OCI-LY7 (cell line): ENCODE measurements at regions not wholly inside any gene's neighbourhood (a gene's known extent, or its start where the extent isn't known, plus 50 kb on each side); places are given as distances from the start of the nearest gene placed in this dataset.

Experiments
- BruUV-seq: library from RNA; stranded (reverse); fragments of 400-500 nt; replicated peaks from 2 replicates; lab custom pipeline; 2021; lab: Mats Ljungman, UMichigan
- CTCF ChIA-PET: fragments of 300-600 bp; sonication (Branson Sonifier 250); formaldehyde crosslinking; loops from one replicate; lab custom pipeline; 2022; ENCODE audit warnings: antibody characterized with exemption; ENCODE audit not compliant: unreplicated experiment; lab: Charles Lee
- POLR2A ChIA-PET: fragments of 300-600 bp; sonication (Branson Sonifier 250); formaldehyde crosslinking; loops from one replicate; lab custom pipeline; 2022; ENCODE audit warnings: antibody characterized with exemption; lab: Charles Lee
- DNase-seq: peaks from one replicate; pipeline ENCODE4 v3.0.0-alpha.2; 2015; ENCODE audit warnings: low spot score
- H2AFZ ChIP-seq: fragments of 200-600 bp; sonication (generic), shearing (Covaris generic); 2 replicates; pipeline ENCODE4 v1.6.1; 2014; ENCODE audit warnings: mild to moderate bottlenecking, antibody characterized with exemption, low read length, moderate library complexity
- H3K27ac ChIP-seq: fragments of 200-600 bp; sonication (generic); 2 replicates; pipeline ENCODE4 v1.5.1; 2014; ENCODE audit warnings: mixed run types, low read depth, mild to moderate bottlenecking, moderate library complexity, low read length, inconsistent platforms; ENCODE audit not compliant: poor library complexity, severe bottlenecking
- H3K36me3 ChIP-seq: fragments of 200-600 bp; sonication (generic); 2 replicates; pipeline ENCODE4 v1.6.1; 2014; ENCODE audit warnings: mild to moderate bottlenecking, antibody characterized with exemption, low read length, moderate library complexity, mixed read lengths; ENCODE audit not compliant: insufficient read depth
- H3K4me1 ChIP-seq: fragments of 200-600 bp; sonication (generic); 2 replicates; pipeline ENCODE4 v1.5.1; 2014; ENCODE audit warnings: mild to moderate bottlenecking, low read length; ENCODE audit not compliant: insufficient read depth, poor library complexity, severe bottlenecking
- H3K4me2 ChIP-seq: fragments of 200-600 bp; sonication (generic); 2 replicates; pipeline ENCODE4 v1.6.1; 2014; ENCODE audit warnings: mild to moderate bottlenecking, low read length
- H3K4me3 ChIP-seq: fragments of 200-600 bp; sonication (generic); 2 replicates; pipeline ENCODE4 v1.5.1; 2014; ENCODE audit warnings: mild to moderate bottlenecking, low read depth, low read length; ENCODE audit not compliant: poor library complexity, severe bottlenecking
- H3K79me2 ChIP-seq: fragments of 200-600 bp; sonication (generic); 2 replicates; pipeline ENCODE4 v1.6.1; 2016; ENCODE audit warnings: low read depth, mild to moderate bottlenecking, low read length, moderate library complexity, mixed read lengths; ENCODE audit not compliant: insufficient read depth
- H3K9me2 ChIP-seq: fragments of 200-600 bp; sonication (generic); 2 replicates; pipeline ENCODE4 v1.6.1; 2016; ENCODE audit warnings: mild to moderate bottlenecking, low read length, mixed read lengths; ENCODE audit not compliant: insufficient read depth
- H3K9me3 ChIP-seq: fragments of 200-600 bp; sonication (generic); 2 replicates; pipeline ENCODE4 v1.6.1; 2014; ENCODE audit warnings: mild to moderate bottlenecking, mixed run types, low read length, mixed read lengths
- H4K20me1 ChIP-seq: fragments of 200-600 bp; sonication (generic); 2 replicates; pipeline ENCODE4 v1.6.1; 2014; ENCODE audit warnings: mild to moderate bottlenecking, antibody characterized with exemption, low read length, moderate library complexity, mixed read lengths; ENCODE audit not compliant: insufficient read depth
- EZH2phosphoT487 ChIP-seq: fragments of 200-600 bp; sonication (generic); IDR thresholded peaks from 2 replicates; pipeline ENCODE4 v1.6.1; 2018; ENCODE audit warnings: low read depth, borderline replicate concordance, mild to moderate bottlenecking, mixed run types, antibody characterized with exemption, low read length, moderate library complexity, mixed read lengths
- intact Hi-C: fragments of 100-400 bp; cut with micrococcal nuclease; formaldehyde crosslinking; loops from one replicate; pipeline ENCODE4 v1.10.0; 2022; ENCODE audit not compliant: unreplicated experiment
- TF ChIP-seq, protein P1 (sequence below): fragments of 200-600 bp; sonication (generic); conservative IDR thresholded peaks from 2 replicates; pipeline ENCODE4 v1.5.1; 2014; ENCODE audit warnings: mild to moderate bottlenecking, antibody characterized with exemption, low read length, moderate library complexity, mixed read lengths

DNA sequence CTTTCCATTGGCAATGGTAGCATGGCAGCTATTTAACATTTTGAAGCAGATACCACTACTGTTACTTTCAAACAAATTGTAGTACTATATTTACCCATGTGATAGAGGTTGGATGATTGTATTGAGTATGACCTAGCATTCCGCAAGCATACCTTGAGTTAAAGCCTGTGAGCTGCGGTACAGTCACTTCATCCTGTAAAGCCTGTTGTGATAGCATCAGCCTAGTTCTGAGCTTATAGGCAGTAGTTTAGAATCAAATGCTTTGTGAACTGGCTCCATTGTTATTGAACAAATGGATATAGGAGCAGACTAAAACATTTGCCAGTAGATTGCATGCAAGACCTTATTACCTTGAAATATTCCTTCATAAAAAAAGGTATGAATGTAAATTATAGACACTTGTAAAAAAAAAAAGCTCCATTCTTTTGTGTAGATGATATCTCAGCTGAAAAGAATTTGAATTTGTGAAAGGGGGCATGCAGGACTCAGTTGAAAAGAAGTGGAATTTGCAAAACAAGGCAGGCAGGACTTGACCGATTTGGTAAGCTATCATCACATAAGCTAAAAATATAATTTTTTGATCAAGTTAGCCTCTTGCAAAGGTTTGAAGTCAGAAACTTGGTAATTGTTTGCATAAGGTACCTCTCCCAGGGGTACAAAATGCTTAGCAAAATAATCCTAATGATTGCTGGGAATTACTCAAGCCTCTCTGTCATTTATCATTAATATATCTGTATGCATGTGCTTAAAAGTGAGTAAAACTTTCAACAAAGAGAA, 138.5 kb upstream of the ITGA4 start:
- BruUV-seq = no TSS peak
- H2AFZ ChIP-seq = peak overlapping the region; percentile 57; the same call in 1 of the 2 replicates
- H3K9me2 ChIP-seq = no peaks in the 10 kb centered on the region
- H3K4me2 ChIP-seq = no peak overlapping the region
- no peak overlapping the region for H3K27ac ChIP-seq
- ChIA-PET CTCF (no interaction called here), POLR2A (interaction anchor here (0.7 to 24.2 kb wide), 20 partner anchors 9 to 136 kb away, joined by 3 to 261 read pairs (median 4); no protein-coding TSS in a partner anchor)
- H3K4me3 ChIP-seq = no peak overlapping the region
- DNase-seq = no peak
- TF ChIP-seq, protein P1, sequence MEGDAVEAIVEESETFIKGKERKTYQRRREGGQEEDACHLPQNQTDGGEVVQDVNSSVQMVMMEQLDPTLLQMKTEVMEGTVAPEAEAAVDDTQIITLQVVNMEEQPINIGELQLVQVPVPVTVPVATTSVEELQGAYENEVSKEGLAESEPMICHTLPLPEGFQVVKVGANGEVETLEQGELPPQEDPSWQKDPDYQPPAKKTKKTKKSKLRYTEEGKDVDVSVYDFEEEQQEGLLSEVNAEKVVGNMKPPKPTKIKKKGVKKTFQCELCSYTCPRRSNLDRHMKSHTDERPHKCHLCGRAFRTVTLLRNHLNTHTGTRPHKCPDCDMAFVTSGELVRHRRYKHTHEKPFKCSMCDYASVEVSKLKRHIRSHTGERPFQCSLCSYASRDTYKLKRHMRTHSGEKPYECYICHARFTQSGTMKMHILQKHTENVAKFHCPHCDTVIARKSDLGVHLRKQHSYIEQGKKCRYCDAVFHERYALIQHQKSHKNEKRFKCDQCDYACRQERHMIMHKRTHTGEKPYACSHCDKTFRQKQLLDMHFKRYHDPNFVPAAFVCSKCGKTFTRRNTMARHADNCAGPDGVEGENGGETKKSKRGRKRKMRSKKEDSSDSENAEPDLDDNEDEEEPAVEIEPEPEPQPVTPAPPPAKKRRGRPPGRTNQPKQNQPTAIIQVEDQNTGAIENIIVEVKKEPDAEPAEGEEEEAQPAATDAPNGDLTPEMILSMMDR = no peak
- no peak for TF ChIP-seq EZH2phosphoT487
- no peaks in the 10 kb centered on the region for H4K20me1 ChIP-seq
- H3K4me1 ChIP-seq = peaks cover 10% of the 10 kb centered on the region
- no peaks in the 10 kb centered on the region for H3K79me2 ChIP-seq
- intact Hi-C loops = no loop called here
- H3K36me3 ChIP-seq = no peaks in the 10 kb centered on the region
- no peaks in the 10 kb centered on the region for H3K9me3 ChIP-seq

GRCh38 chr2:181319286-181319685, 137.9 kb upstream of the ITGA4 start:
- Histone ChIP-seq H4K20me1 (no peaks in the 10 kb centered on the region), H3K4me2 (no peak overlapping the region), H3K27ac (no peak overlapping the region), H3K36me3 (no peaks in the 10 kb centered on the region), H3K4me3 (no peak overlapping the region), H3K79me2 (no peaks in the 10 kb centered on the region), H3K9me3 (no peaks in the 10 kb centered on the region), H2AFZ (no peak overlapping the region), H3K9me2 (no peaks in the 10 kb centered on the region), H3K4me1 (peaks cover 4% of the 10 kb centered on the region)
- CTCF ChIA-PET = no interaction called here
- intact Hi-C loops = no loop called here
- no peak for DNase-seq
- TF ChIP-seq, protein P1 = no peak
- TF ChIP-seq EZH2phosphoT487 = no peak
- POLR2A ChIA-PET = interaction anchor here (0.6 to 24.2 kb wide), 18 partner anchors 10 to 136 kb away, joined by 3 to 261 read pairs (median 4); no protein-coding TSS in a partner anchor
- no TSS peak for BruUV-seq

DNA sequence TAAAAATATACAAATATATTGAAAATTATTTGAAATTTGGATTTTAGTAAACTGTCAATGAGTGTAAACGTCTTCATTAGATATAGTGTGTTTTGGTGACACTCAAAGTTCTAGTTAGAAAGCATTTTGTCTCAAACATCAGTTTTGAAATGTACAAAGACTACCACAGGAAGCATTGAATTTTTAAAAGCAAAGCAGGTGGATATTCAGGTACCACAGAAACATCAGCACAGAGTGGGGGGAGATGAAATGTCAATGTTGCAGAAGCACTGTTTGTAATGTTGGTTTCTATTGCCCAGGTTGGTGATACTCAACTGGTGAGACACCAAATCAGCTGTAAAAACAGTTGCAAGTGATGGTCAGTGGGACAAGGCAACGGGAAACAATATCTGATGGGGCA, 136.5 kb upstream of the ITGA4 start:
- H2AFZ ChIP-seq = no peak overlapping the region
- H3K36me3 ChIP-seq = no peaks in the 10 kb centered on the region
- POLR2A ChIA-PET = interaction anchor here (0.6 to 24.2 kb wide), 4 partner anchors 11 to 142 kb away, joined by 3 to 261 read pairs (median 3); no protein-coding TSS in a partner anchor
- no peaks in the 10 kb centered on the region for H3K79me2 ChIP-seq
- TF ChIP-seq, protein P1 = no peak
- TF ChIP-seq EZH2phosphoT487 = no peak
- H3K27ac ChIP-seq = no peak overlapping the region
- CTCF ChIA-PET = interaction anchor here (1.2 kb wide), 1 partner anchor 11 kb away, joined by 3 read pairs; no protein-coding TSS in a partner anchor
- H4K20me1 ChIP-seq = no peaks in the 10 kb centered on the region
- H3K4me2 ChIP-seq = no peak overlapping the region
- no peaks in the 10 kb centered on the region for H3K9me2 ChIP-seq
- DNase-seq = no peak
- H3K4me3 ChIP-seq = no peak overlapping the region
- intact Hi-C loops = no loop called here
- no peaks in the 10 kb centered on the region for H3K9me3 ChIP-seq
- no peaks in the 10 kb centered on the region for H3K4me1 ChIP-seq
- no TSS peak for BruUV-seq
